T-cell (primary cell): ENCODE measurements at regions not wholly inside any gene's neighbourhood (a gene's known extent, or its start where the extent isn't known, plus 50 kb on each side); places are given as distances from the start of the nearest gene placed in this dataset.

Experiments
- ATAC-seq, 4 experiments: fragments of 200-7000 bp in 3 of 4; fragments of 150-1000 bp in 1 of 4; cut with Tn5 transposase; replicated peaks in 1 of 4; 1 replicate in 3 of 4; 2 replicates in 1 of 4; pipeline ENCODE4 v1.10.0; 2021; ENCODE audit warnings: moderate library complexity in 3 of 4, mild to moderate bottlenecking in 2 of 4, moderate number of reproducible peaks in 1 of 4
- CTCF ChIA-PET, 2 donors: fragments of 300-600 bp; sonication (Branson Sonifier 250); formaldehyde crosslinking; loops; one replicate each; lab custom pipeline; 2022; ENCODE audit warnings: antibody characterized with exemption in 2 of 2; lab: Charles Lee
- POLR2A ChIA-PET, 2 donors: fragments of 300-600 bp; sonication (Branson Sonifier 250); formaldehyde crosslinking; loops; one replicate each; lab custom pipeline; 2022; ENCODE audit warnings: antibody characterized with exemption in 2 of 2; lab: Charles Lee
- DNase-seq, 35 experiments: peaks; one replicate each; pipeline versions ENCODE4 v3.0.0 to v3.0.0-alpha.2; 2013 to 2023
- H3K27ac ChIP-seq: one replicate; pipeline ENCODE4 v1.5.1; 2013; ENCODE audit warnings: low read length
- H3K27me3 ChIP-seq, 2 experiments: replicated peaks in 1 of 2; 1 replicate in 1 of 2; 2 replicates in 1 of 2; pipeline versions ENCODE4 v1.6.1 to v1.7.0; 2013; ENCODE audit warnings: low read length in 1 of 2, mixed read lengths in 1 of 2; ENCODE audit not compliant: control insufficient read depth in 2 of 2, insufficient read depth in 2 of 2; ENCODE audit errors: extremely low read depth in 1 of 2
- H3K36me3 ChIP-seq, 2 donors: 1 replicate in 1 of 2; 2 replicates in 1 of 2; pipeline versions ENCODE4 v1.6.1 to v1.7.0; 2013; ENCODE audit warnings: low read length in 1 of 2; ENCODE audit not compliant: control insufficient read depth in 2 of 2, insufficient read depth in 1 of 2; ENCODE audit errors: extremely low read depth in 1 of 2
- H3K4me1 ChIP-seq, 2 experiments: 1 replicate in 1 of 2; 2 replicates in 1 of 2; pipeline versions ENCODE4 v1.6.1 to v1.7.0; 2013; ENCODE audit warnings: low read length in 2 of 2, mixed read lengths in 1 of 2; ENCODE audit not compliant: insufficient read depth in 2 of 2, control insufficient read depth in 1 of 2; ENCODE audit errors: extremely low read depth in 1 of 2
- H3K4me3 ChIP-seq, 2 donors: 1 replicate in 1 of 2; 2 replicates in 1 of 2; pipeline versions ENCODE4 v1.5.1 to v1.7.0; 2013; ENCODE audit warnings: mild to moderate bottlenecking in 2 of 2, low read length in 1 of 2, moderate library complexity in 1 of 2; ENCODE audit not compliant: control insufficient read depth in 1 of 2; ENCODE audit errors: extremely low read depth in 1 of 2
- H3K9me3 ChIP-seq: 2 replicates; pipeline ENCODE4 v1.7.0; 2013
- H3K27ac Mint-ChIP-seq, 2 donors: one replicate each; pipeline ENCODE4 v1.8.0; 2020 to 2021; ENCODE audit warnings: mild to moderate bottlenecking in 2 of 2, mixed read lengths in 2 of 2
- H3K27me3 Mint-ChIP-seq, 2 donors: one replicate each; pipeline ENCODE4 v1.8.0; 2021 to 2022; ENCODE audit warnings: mixed read lengths in 2 of 2
- H3K36me3 Mint-ChIP-seq: one replicate; pipeline ENCODE4 v1.8.0; 2021; ENCODE audit warnings: mixed read lengths
- H3K4me1 Mint-ChIP-seq, 3 donors: one replicate each; pipeline ENCODE4 v1.8.0; 2020 to 2022; ENCODE audit warnings: mixed read lengths in 3 of 3, mild to moderate bottlenecking in 1 of 3
- H3K4me3 Mint-ChIP-seq, 3 donors: one replicate each; pipeline ENCODE4 v1.8.0; 2020 to 2022; ENCODE audit warnings: mild to moderate bottlenecking in 3 of 3, mixed read lengths in 3 of 3, moderate library complexity in 3 of 3
- H3K9me3 Mint-ChIP-seq, 3 donors: one replicate each; pipeline ENCODE4 v1.8.0; 2020 to 2022; ENCODE audit warnings: mixed read lengths in 3 of 3
- WGBS: methylation state at CpG from one replicate; pipeline ENCODE4 v1.1.5; 2013; ENCODE audit warnings: missing lambda C conversion rate; ENCODE audit not compliant: insufficient coverage; 5-methylcytosine and 5-hydroxymethylcytosine counted together

- Histone ChIP-seq H3K36me3 (no peaks in the 10 kb centered on the region), H3K9me3 (no peaks in the 10 kb centered on the region), H3K27me3 (no peaks in the 10 kb centered on the region), H3K4me3 (no peak overlapping the region), H3K27ac (no peak overlapping the region), H3K4me1 (no peaks in the 10 kb centered on the region)
- no peaks in the 10 kb centered on the region for H3K27me3 Mint-ChIP-seq
- no peak for DNase-seq
- ChIA-PET POLR2A (no interaction called here), CTCF (interaction anchor here in 1 of 2 donors (0.7 kb wide), 1 partner anchor 14 kb away, joined by 3 read pairs; no protein-coding TSS in a partner anchor)
- peaks cover 5% of the 10 kb centered on the region for H3K36me3 Mint-ChIP-seq
- peak overlapping the region in 1 of 2 donors; percentile 9 for H3K27ac Mint-ChIP-seq
- peak overlapping the region in 1 of 3 donors; percentile 14 for H3K4me3 Mint-ChIP-seq
- peaks cover 0 to 7% (median 4%) of the 10 kb centered on the region in 3 donors for H3K4me1 Mint-ChIP-seq
- WGBS = 24% methylated on average over 6 of the region's 7 CpGs
- no peak for ATAC-seq
- no peaks in the 10 kb centered on the region for H3K9me3 Mint-ChIP-seq
Measured at GRCh38 chr21:28738882-28739281, 253.8 kb downstream of the LTN1 start.

- H3K9me3 Mint-ChIP-seq = no peaks in the 10 kb centered on the region
- ChIA-PET POLR2A (no interaction called here), CTCF (interaction anchor here in 1 of 2 donors (4.5 kb wide), 1 partner anchor 7 kb away, joined by 29 read pairs; no protein-coding TSS in a partner anchor)
- Histone ChIP-seq H3K27ac (no peak overlapping the region), H3K4me3 (no peak overlapping the region), H3K9me3 (no peaks in the 10 kb centered on the region), H3K36me3 (no peaks in the 10 kb centered on the region), H3K27me3 (no peaks in the 10 kb centered on the region), H3K4me1 (no peaks in the 10 kb centered on the region)
- H3K36me3 Mint-ChIP-seq = peaks cover 5% of the 10 kb centered on the region
- WGBS = 92% methylated on average over 4 of the region's 5 CpGs
- H3K27me3 Mint-ChIP-seq = no peaks in the 10 kb centered on the region
- no peak overlapping the region for H3K27ac Mint-ChIP-seq
- no peak overlapping the region for H3K4me3 Mint-ChIP-seq
- ATAC-seq (no peak), DNase-seq (no peak)
- peaks cover 0 to 7% (median 4%) of the 10 kb centered on the region in 3 donors for H3K4me1 Mint-ChIP-seq
Measured at GRCh38 chr21:28738420-28738704, 254.3 kb downstream of the LTN1 start.

GRCh38 chr21:28737674-28738419 is 254.8 kb downstream of the LTN1 start:
- Histone ChIP-seq H3K4me1 (no peaks in the 10 kb centered on the region), H3K36me3 (no peaks in the 10 kb centered on the region), H3K27me3 (no peaks in the 10 kb centered on the region), H3K27ac (no peak overlapping the region), H3K9me3 (no peaks in the 10 kb centered on the region), H3K4me3 (no peak overlapping the region)
- Mint-ChIP-seq H3K27me3 (no peaks in the 10 kb centered on the region), H3K4me3 (no peak overlapping the region), H3K4me1 (peaks cover 0 to 7% (median 4%) of the 10 kb centered on the region in 3 donors), H3K9me3 (no peaks in the 10 kb centered on the region), H3K27ac (no peak overlapping the region), H3K36me3 (peaks cover 5% of the 10 kb centered on the region)
- ChIA-PET CTCF (interaction anchor here (4.3 to 4.5 kb wide), 2 partner anchors 8 kb away, joined by 28 to 29 read pairs; no protein-coding TSS in a partner anchor), POLR2A (no interaction called here)
- DNase-seq = no peak
- ATAC-seq = no peak
- 100% methylated on average over 2 of the region's 3 CpGs for WGBS

- DNase-seq (no peak), ATAC-seq (no peak)
- Histone ChIP-seq H3K4me3 (no peak overlapping the region), H3K27me3 (no peaks in the 10 kb centered on the region), H3K36me3 (no peaks in the 10 kb centered on the region), H3K9me3 (no peaks in the 10 kb centered on the region), H3K27ac (no peak overlapping the region), H3K4me1 (no peaks in the 10 kb centered on the region)
- Mint-ChIP-seq H3K9me3 (no peaks in the 10 kb centered on the region), H3K27me3 (no peaks in the 10 kb centered on the region), H3K4me3 (no peak overlapping the region), H3K4me1 (peaks cover 0 to 4% (median 4%) of the 10 kb centered on the region in 3 donors), H3K36me3 (peaks cover 5% of the 10 kb centered on the region), H3K27ac (no peak overlapping the region)
- ChIA-PET POLR2A (interaction anchor here in 1 of 2 donors (0.6 kb wide), 1 partner anchor 957 kb away, joined by 3 read pairs; no protein-coding TSS in a partner anchor), CTCF (interaction anchor here (0.7 to 4.5 kb wide), 3 partner anchors 11 to 1960 kb away, joined by 4 to 29 read pairs (median 28); no protein-coding TSS in a partner anchor)
- 67% methylated on average over 1 of the region's 4 CpGs for WGBS
Measured at GRCh38 chr21:28734522-28735175, 258.0 kb downstream of the LTN1 start.

GRCh38 chr21:28731700-28732321 is 260.9 kb downstream of the LTN1 start:
- ChIA-PET POLR2A (no interaction called here), CTCF (interaction anchor here (0.6 to 1.4 kb wide), 3 partner anchors 13 to 1878 kb away, joined by 3 to 5 read pairs (median 4); no protein-coding TSS in a partner anchor)
- WGBS = 80% methylated on average over 6 of the region's 6 CpGs
- H3K9me3 Mint-ChIP-seq = no peaks in the 10 kb centered on the region
- H3K27me3 ChIP-seq = no peaks in the 10 kb centered on the region
- no peak overlapping the region for H3K27ac Mint-ChIP-seq
- H3K36me3 ChIP-seq = no peaks in the 10 kb centered on the region
- no peak for DNase-seq
- no peaks in the 10 kb centered on the region for H3K4me1 Mint-ChIP-seq
- no peaks in the 10 kb centered on the region for H3K9me3 ChIP-seq
- peaks cover 5% of the 10 kb centered on the region for H3K36me3 Mint-ChIP-seq
- no peak overlapping the region for H3K4me3 Mint-ChIP-seq
- H3K4me1 ChIP-seq = no peaks in the 10 kb centered on the region
- no peak overlapping the region for H3K4me3 ChIP-seq
- no peak overlapping the region for H3K27ac ChIP-seq
- no peaks in the 10 kb centered on the region for H3K27me3 Mint-ChIP-seq
- no peak for ATAC-seq

GRCh38 chr21:28729887-28730286 is 262.8 kb downstream of the LTN1 start:
- Mint-ChIP-seq H3K9me3 (no peaks in the 10 kb centered on the region), H3K4me3 (no peak overlapping the region), H3K27ac (no peak overlapping the region), H3K36me3 (no peaks in the 10 kb centered on the region), H3K4me1 (no peaks in the 10 kb centered on the region), H3K27me3 (no peaks in the 10 kb centered on the region)
- H3K36me3 ChIP-seq = no peaks in the 10 kb centered on the region
- ChIA-PET CTCF (no interaction called here), POLR2A (no interaction called here)
- no peaks in the 10 kb centered on the region for H3K4me1 ChIP-seq
- H3K9me3 ChIP-seq = no peaks in the 10 kb centered on the region
- H3K27ac ChIP-seq = no peak overlapping the region
- 91% methylated on average over 4 of the region's 6 CpGs for WGBS
- DNase-seq = no peak
- ATAC-seq = no peak
- H3K4me3 ChIP-seq = no peak overlapping the region
- H3K27me3 ChIP-seq = no peaks in the 10 kb centered on the region
